LHCN-M2 (cell line): ENCODE measurements at regions not wholly inside any gene's neighbourhood (a gene's known extent, or its start where the extent isn't known, plus 50 kb on each side); places are given as distances from the start of the nearest gene placed in this dataset.
A peak's percentile ranks its signal among the peaks of the same experiment; 100 is the strongest.

ENCODE experiments used
- DNase-seq: peaks from one replicate; pipeline ENCODE4 v3.0.0-alpha.2; 2012; ENCODE audit warnings: low read depth

DNA sequence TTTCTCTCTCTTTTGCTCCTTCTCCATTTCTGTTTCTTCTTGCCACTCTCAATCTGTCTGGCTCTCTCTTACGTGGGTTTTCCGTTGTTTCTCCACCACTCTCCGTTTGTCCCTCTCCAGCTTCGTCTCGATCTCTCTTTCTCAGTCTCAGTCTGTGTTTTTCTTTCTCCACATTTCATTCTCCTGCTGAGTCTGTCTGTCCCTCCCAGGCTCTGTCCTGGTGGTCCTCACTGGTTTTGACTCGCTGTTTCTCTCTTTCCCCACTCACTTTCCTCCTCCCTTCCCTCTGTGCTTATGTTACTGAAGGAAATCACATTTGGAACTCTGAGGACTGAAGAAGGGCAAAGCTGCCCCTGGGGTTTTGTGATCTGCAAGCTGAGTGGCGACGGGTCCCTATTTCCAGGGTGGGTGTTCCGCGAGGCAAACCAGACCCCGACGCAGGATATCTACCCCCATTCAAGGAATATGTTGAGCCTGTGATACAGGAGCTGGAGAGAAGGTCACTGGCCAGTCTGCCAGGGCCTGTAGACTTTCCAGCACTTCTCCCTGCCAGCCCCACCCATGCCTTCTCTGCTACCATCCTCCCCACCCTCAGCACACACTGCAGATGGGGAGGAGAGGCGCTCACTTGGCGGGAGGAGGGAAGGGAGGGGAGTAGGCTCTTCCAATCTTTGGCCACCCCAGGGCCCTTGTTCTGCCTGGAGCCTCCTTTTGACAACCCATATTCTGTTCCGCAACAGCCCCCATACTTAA, 102.7 kb upstream of the MAP1LC3B2 start:
- DNase-seq = no peak

DNA sequence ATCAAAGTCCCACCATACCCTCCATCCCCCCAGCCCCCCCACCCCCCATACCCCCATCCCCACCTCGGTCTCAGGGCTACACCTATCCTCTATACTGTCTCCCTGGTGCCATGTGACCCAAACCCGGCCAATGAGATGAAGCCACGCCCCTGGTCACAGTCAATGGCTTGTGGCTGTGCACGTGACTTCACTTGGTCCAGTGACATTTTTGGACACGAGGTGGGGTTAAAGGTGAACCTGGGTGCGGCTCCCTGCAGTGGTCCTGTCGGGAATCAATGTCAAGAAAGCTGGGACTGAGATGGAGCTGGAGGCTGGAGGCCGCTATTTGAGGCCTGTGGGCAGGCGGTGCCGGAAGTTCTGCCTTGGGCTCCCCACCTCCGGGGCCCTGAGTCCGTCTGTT, 100.7 kb upstream of the MAP1LC3B2 start:
- no peak for DNase-seq

GRCh38 chr12:116459011-116459875, 99.9 kb upstream of the MAP1LC3B2 start:
- DNase-seq = no peak

DNA sequence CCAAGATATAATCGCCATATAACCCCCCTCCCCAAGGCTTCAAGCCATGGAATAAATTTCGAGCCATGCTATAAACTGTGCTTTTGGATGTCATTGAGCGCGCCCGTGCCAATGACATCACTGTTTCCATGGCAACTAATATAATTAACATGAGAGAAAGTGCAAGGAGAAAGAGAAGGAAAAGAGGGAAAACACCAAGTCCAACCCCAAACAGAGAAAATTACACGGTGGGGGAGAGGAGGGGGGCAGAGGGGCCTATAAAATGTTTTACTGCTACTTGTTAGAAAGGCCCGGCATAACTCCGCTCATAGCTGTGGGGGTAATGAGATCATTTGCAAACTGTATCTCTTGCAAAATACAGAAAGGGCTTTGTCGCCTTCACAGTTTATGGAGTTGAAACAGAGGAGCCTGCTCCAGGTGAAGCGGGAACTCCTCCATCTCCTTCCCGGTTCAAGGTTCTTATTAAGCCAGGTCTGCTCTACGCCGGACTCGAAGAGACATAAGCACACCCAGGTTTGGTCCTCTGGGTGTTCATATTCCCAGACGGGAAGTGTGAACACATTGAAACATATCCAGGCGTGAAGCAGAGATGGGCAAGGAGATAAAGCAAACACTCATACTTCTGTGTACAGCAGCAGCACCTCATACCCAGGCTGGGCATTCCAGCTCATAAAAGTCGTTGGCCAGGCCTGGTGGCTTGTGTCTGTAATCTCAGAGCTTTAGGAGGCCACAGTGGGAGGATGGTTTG, 99.1 kb upstream of the MAP1LC3B2 start:
- no peak for DNase-seq

DNA sequence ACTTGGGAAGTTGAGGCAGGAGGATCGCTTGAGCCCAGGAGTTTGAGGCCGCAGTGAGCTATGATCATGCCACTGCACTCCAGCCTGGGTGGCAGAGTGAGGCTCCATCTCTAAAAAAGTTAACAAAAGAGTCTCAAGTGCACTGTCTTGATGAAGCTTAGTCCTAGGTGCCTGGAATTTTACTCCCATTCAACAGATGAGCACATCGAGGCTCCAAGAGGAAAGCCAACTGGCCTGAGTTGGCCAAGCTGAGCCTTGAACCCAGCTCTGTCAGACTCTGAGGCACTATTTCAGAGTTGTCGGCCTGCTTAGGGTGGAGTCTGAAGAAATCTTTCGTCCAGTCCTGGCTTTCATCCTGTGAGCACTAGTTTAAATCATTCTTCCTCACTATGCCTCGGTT, 98.1 kb upstream of the MAP1LC3B2 start:
- no peak for DNase-seq

- DNase-seq = no peak
Measured at GRCh38 chr12:116463366-116463765, 95.8 kb upstream of the MAP1LC3B2 start.

DNA sequence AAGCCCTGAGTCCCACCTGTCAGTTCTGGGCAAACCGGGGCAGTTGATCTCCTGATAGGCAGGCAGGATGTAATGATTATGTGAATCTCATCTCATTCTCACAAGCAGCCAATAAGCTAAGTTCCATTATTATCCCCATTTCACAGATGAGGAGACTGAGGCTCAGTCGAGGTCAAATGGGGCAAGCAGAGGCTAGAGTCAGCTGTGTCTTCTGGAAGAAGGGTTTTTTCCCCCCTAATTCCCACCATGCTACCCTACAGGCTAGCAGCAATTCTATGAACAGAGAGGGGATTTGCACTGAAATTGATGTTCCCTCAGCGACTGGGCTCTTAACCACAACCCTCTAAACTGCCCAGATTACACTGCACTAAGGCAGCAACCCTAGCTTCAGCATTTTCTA, 93.8 kb upstream of the MAP1LC3B2 start:
- DNase-seq = no peak

DNA sequence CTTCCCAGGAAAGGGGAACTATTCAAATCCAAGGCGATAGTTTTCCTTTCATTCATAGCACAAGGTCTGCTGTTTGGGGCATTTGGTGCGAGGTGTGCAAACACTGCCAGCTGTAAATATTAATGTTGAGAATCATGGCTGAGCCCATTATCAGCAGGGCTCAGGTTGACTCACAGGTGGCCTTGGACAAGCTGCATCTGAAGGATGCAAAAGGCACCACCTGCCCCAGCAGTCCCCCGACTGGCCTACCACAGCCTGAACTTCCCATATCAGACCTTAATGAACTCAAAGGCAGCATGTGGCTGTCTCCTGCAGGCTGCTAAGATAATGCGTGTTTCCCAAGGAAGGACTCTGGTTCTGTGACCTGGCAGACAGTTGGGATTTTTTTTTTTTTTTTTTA, 93.3 kb upstream of the MAP1LC3B2 start:
- no peak for DNase-seq

DNA sequence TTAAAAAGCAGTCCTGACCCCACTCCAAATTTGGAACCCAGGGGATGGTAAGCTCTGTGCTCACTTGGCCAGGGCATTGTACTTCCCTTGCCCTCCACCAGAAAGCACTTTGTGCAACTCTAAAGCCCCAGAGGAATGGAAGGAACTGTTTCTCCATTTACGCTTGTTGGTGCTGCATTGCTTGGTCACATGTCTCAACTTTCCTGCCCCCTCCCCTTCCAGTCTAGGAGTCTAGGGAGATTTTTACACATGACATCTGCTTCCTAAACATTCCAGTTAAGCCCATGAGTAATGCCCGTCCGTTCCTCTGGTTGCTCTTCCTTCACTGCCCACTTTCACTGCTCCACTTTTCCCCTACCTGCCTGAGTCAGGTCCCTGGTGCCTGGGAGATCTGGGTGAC, 92.6 kb upstream of the MAP1LC3B2 start:
- no peak for DNase-seq

- DNase-seq = no peak
Measured at GRCh38 chr12:116469344-116469743, 89.8 kb upstream of the MAP1LC3B2 start.

- DNase-seq = no peak
Measured at GRCh38 chr12:116471544-116471943, 87.6 kb upstream of the MAP1LC3B2 start.

- no peak for DNase-seq
Measured at GRCh38 chr12:116472193-116472592, 87.0 kb upstream of the MAP1LC3B2 start.

- no peak for DNase-seq
Measured at GRCh38 chr12:116473416-116473815, 85.8 kb upstream of the MAP1LC3B2 start.

DNA sequence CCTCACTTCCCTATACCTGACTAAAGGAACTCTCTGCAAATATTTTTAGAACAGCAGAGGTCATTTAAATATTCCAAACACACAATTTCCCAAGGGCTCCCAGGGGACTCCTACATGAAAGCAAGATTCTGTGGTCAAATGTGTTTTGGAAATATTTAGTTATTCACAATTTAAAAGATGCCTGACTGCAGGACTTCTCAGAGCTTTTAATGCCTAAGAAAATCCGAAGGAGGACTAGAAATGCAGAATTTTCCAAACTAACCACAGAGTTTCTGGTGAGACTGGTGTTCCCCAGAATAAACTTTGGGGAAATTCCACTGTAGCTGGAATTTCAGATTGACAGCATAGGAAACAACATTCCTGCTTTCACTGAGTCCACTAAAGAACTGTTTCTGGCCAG, 84.8 kb upstream of the MAP1LC3B2 start:
- peak; percentile 47 for DNase-seq

DNA sequence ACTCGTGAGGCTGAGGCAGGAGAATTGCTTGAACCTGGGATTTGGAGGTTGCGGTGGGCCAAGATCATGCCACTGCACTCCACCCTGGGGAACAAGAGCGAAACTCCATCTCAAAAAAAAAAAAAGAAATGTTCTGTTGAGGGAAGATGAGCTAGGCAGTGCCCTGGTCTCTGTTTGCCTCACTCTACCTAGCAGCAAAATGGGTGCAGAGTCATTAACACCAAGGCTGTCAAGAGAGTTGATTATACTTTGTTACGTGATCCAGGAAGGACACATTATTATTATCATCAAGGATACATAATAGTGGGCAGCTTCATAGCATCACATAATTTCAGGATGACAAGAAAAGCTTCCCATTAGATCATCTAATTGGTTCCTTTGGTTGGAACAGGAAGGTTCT, 84.3 kb upstream of the MAP1LC3B2 start:
- DNase-seq = no peak

DNA sequence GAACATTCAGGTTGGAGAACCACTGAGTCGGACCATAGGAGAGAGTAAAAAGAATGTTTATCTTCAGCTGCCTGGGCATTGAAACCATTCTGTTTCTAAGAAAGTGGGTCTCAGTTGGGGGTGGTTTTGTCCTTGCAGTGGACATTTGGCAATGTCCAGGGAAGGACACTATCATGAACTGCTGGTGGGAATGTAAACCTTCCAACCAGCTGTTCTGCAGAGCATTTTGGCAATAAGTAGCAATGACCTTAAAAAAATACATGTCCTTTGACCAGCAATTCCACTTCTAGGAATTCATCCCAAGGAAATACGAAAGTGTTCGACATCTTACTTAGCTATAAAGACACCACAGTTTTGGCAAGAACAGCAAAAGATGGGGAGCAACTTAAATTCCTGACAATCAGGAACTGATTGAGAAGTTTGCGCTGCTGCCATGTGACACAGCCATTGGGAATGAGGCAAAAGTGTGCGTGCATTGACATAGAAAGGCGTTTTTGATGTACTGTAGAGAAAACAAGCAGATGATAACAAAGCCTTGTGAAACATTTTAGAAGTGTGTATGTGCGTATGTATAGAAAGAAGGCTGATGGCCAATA, 82.9 kb upstream of the MAP1LC3B2 start:
- DNase-seq = no peak

GRCh38 chr12:116478243-116478773, 80.9 kb upstream of the MAP1LC3B2 start:
- no peak for DNase-seq

GRCh38 chr12:116480210-116480810, 78.9 kb upstream of the MAP1LC3B2 start:
- no peak for DNase-seq

DNA sequence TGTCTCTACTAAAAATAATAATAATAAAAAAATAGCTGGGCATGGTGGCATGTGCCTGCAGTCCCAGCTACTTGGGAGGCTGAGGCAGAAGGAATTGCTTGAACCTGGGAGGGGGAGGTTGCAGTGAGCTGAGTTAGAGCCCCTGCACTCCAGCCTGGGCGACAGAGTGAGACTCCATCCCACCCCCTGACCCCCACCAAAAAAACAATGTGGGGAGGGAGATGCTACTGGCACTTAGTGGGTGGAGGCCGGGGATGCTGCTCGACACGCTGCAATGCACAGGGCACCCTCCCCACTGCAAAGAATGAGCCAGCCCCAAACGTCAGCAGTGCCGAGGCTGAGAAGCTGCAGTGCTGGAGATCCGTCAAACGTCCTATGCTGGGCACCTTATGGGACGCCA, 77.5 kb upstream of the MAP1LC3B2 start:
- no peak for DNase-seq

- no peak for DNase-seq
Measured at GRCh38 chr12:116482179-116482578, 77.0 kb upstream of the MAP1LC3B2 start.

GRCh38 chr12:116482859-116483258, 76.3 kb upstream of the MAP1LC3B2 start:
- DNase-seq = no peak
